Hepatocyte (in vitro differentiated cells): ENCODE measurements at regions not wholly inside any gene's neighbourhood (a gene's known extent, or its start where the extent isn't known, plus 50 kb on each side); places are given as distances from the start of the nearest gene placed in this dataset.
A peak's percentile ranks its signal among the peaks of the same experiment; 100 is the strongest.

Experiments used
- DNase-seq: peaks from one replicate; pipeline ENCODE4 v3.0.0-alpha.2; 2016; ENCODE audit warnings: low spot score
- H2AFZ ChIP-seq: fragments of 200-600 bp; sonication (generic); 2 replicates; pipeline ENCODE4 v1.6.0; 2016; ENCODE audit warnings: antibody characterized with exemption, mild to moderate bottlenecking
- H3K27ac ChIP-seq: fragments of 200-600 bp; sonication (generic); 2 replicates; pipeline ENCODE4 v1.5.1; 2016; ENCODE audit warnings: mild to moderate bottlenecking
- H3K27me3 ChIP-seq: fragments of 200-600 bp; sonication (generic); 2 replicates; pipeline ENCODE4 v1.6.1; 2016
- H3K36me3 ChIP-seq: fragments of 200-600 bp; sonication (generic); replicated peaks from 2 replicates; pipeline ENCODE4 v1.5.1; 2016; ENCODE audit warnings: low read depth; ENCODE audit not compliant: insufficient read depth
- H3K4me1 ChIP-seq: fragments of 200-600 bp; sonication (generic); 2 replicates; pipeline ENCODE4 v1.5.1; 2016; ENCODE audit warnings: mild to moderate bottlenecking, moderate library complexity; ENCODE audit not compliant: insufficient read depth
- H3K4me2 ChIP-seq: fragments of 200-600 bp; sonication (generic); 2 replicates; pipeline ENCODE4 v1.6.0; 2016
- H3K4me3 ChIP-seq: fragments of 200-600 bp; sonication (generic); 2 replicates; pipeline ENCODE4 v1.5.1; 2016; ENCODE audit warnings: mild to moderate bottlenecking
- H3K79me2 ChIP-seq: fragments of 200-600 bp; sonication (generic); 2 replicates; pipeline ENCODE4 v1.6.0; 2017; ENCODE audit warnings: mild to moderate bottlenecking
- H3K9me2 ChIP-seq: fragments of 200-600 bp; sonication (generic); replicated peaks from 2 replicates; pipeline ENCODE4 v1.6.0; 2017; ENCODE audit warnings: mild to moderate bottlenecking; ENCODE audit not compliant: insufficient read depth
- H3K9me3 ChIP-seq: fragments of 200-600 bp; sonication (generic); 2 replicates; pipeline ENCODE4 v1.5.1; 2016; ENCODE audit warnings: low read depth, mild to moderate bottlenecking
- H4K20me1 ChIP-seq: fragments of 200-600 bp; sonication (generic); 2 replicates; pipeline ENCODE4 v1.6.0; 2016; ENCODE audit warnings: mild to moderate bottlenecking; ENCODE audit not compliant: insufficient read depth, poor library complexity, severe bottlenecking
- EZH2 ChIP-seq: fragments of 200-600 bp; sonication (generic); IDR thresholded peaks from 2 replicates; pipeline ENCODE4 v1.6.1; 2016; ENCODE audit warnings: antibody characterized with exemption, mild to moderate bottlenecking, borderline replicate concordance
- EZH2phosphoT487 ChIP-seq: fragments of 200-600 bp; sonication (generic); IDR thresholded peaks from one replicate; pipeline ENCODE4 v1.6.1; 2018; ENCODE audit warnings: antibody characterized with exemption, mild to moderate bottlenecking, low read depth, moderate library complexity; ENCODE audit not compliant: unreplicated experiment, severe bottlenecking
- WGBS: methylation state at CpG from one replicate; pipeline ENCODE4 v1.1.6; 2016; ENCODE audit warnings: low lambda C conversion rate; ENCODE audit errors: missing lambda C conversion rate; 5-methylcytosine and 5-hydroxymethylcytosine counted together
- TF ChIP-seq, protein P1 (sequence below): fragments of 200-600 bp; sonication (generic); IDR thresholded peaks from 2 replicates; pipeline ENCODE4 v1.5.1; 2016; ENCODE audit warnings: antibody characterized with exemption, mild to moderate bottlenecking; ENCODE audit not compliant: poor library complexity

DNA sequence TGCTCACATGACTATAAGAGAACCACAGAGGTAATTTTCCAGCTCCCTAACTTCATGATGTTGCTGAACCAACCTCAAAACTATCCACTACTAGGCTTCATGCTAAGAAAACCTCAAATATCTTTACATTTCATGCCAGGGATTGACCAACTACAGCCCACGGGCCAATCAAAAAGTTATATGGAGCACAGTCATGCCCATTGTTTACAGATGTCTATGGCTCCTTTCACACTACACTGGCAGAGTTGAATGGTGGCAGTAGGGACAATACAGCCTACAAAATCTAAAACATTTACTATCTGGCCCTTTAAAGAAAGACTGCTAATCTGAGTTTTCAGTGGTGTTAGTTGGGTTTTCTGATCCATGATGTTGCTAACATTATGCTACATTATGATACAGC is 154.8 kb downstream of the TM2D1 start:
- no peaks in the 10 kb centered on the region for H4K20me1 ChIP-seq
- no peak overlapping the region for H2AFZ ChIP-seq
- no peaks in the 10 kb centered on the region for H3K27me3 ChIP-seq
- no peak overlapping the region for H3K27ac ChIP-seq
- peaks cover 3% of the 10 kb centered on the region for H3K9me3 ChIP-seq
- 84% methylated on average over 1 of the region's 1 CpG for WGBS
- TF ChIP-seq EZH2 (no peak), EZH2phosphoT487 (no peak)
- TF ChIP-seq, protein P1, sequence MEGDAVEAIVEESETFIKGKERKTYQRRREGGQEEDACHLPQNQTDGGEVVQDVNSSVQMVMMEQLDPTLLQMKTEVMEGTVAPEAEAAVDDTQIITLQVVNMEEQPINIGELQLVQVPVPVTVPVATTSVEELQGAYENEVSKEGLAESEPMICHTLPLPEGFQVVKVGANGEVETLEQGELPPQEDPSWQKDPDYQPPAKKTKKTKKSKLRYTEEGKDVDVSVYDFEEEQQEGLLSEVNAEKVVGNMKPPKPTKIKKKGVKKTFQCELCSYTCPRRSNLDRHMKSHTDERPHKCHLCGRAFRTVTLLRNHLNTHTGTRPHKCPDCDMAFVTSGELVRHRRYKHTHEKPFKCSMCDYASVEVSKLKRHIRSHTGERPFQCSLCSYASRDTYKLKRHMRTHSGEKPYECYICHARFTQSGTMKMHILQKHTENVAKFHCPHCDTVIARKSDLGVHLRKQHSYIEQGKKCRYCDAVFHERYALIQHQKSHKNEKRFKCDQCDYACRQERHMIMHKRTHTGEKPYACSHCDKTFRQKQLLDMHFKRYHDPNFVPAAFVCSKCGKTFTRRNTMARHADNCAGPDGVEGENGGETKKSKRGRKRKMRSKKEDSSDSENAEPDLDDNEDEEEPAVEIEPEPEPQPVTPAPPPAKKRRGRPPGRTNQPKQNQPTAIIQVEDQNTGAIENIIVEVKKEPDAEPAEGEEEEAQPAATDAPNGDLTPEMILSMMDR: no peak
- H3K36me3 ChIP-seq: no peaks in the 10 kb centered on the region
- H3K79me2 ChIP-seq: no peaks in the 10 kb centered on the region
- no peak for DNase-seq
- no peaks in the 10 kb centered on the region for H3K4me1 ChIP-seq
- H3K4me3 ChIP-seq: no peak overlapping the region
- no peak overlapping the region for H3K4me2 ChIP-seq
- no peaks in the 10 kb centered on the region for H3K9me2 ChIP-seq

DNA sequence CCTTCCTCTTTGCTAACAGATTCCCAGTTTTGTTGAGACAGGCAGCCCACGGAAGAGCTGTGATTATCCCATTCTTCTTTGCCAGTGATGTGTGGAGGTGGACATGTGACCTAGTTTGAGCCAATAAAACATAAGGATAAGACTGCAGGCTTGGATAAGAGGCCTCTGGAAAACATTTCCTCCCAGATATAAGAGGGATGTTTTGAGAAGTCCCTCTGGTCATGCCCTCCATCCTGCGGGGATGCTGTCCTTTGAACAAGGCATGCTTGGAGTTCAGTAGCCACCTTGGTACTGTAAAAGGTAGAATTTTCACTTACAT is 155.7 kb downstream of the TM2D1 start:
- Histone ChIP-seq H3K4me1 (no peaks in the 10 kb centered on the region), H3K4me3 (no peak overlapping the region), H4K20me1 (no peaks in the 10 kb centered on the region), H3K27me3 (no peaks in the 10 kb centered on the region), H3K79me2 (no peaks in the 10 kb centered on the region), H3K9me2 (no peaks in the 10 kb centered on the region), H3K4me2 (peak overlapping the region; percentile 20), H3K27ac (peak overlapping the region; percentile 73), H3K36me3 (no peaks in the 10 kb centered on the region), H2AFZ (no peak overlapping the region), H3K9me3 (peaks cover 3% of the 10 kb centered on the region)
- TF ChIP-seq EZH2: no peak
- 40% methylated on average over 2 of the region's 2 CpGs for WGBS
- no peak for DNase-seq

DNA sequence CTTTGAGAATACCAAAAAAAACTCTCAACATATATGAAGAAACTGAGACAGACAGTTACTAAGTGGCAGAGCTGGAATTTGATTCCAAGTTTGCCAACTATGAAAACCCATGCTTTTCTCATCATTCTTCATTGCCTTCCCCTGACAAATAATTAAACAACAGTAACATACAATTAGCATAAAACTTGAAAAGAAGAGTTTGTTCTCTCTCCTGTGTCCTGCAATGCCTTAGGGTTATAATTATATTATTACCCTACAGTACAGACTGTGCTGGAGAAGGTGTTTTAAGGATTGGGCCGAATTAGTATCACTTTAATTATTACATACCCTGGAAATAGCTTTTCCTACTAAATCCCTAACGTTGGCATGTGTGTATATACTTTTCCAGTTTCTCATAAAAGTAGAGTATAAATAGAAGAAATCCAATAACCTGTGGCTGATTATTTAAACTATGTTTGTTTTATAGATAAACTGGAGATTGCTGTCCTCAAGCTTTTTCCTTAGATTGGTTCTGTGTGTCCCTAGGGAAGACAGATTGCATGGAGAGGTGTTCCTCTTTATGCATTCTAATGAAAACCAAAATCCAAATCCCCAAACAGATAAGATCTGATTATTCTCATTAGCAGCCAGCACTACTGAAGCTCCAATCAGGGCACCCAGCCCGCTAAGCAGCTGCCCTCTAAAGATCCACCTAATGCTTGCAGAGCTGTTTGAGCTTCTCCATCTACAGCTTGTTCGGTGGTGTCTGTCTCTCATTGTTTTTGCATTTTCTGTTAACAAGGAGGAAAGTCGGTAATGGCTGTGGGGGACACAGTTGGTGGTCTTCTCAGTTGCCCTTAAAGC is 156.3 kb downstream of the TM2D1 start:
- H3K9me2 ChIP-seq: no peaks in the 10 kb centered on the region
- H3K27ac ChIP-seq: peak overlapping the region; percentile 73
- no peak overlapping the region for H2AFZ ChIP-seq
- TF ChIP-seq, protein P1: no peak
- TF ChIP-seq EZH2phosphoT487: no peak
- no peak for TF ChIP-seq EZH2
- no peak for DNase-seq
- WGBS: 45% methylated on average over 5 of the region's 5 CpGs
- H3K9me3 ChIP-seq: peaks cover 3% of the 10 kb centered on the region
- no peaks in the 10 kb centered on the region for H3K36me3 ChIP-seq
- H3K4me1 ChIP-seq: no peaks in the 10 kb centered on the region
- H3K79me2 ChIP-seq: no peaks in the 10 kb centered on the region
- no peaks in the 10 kb centered on the region for H4K20me1 ChIP-seq
- H3K27me3 ChIP-seq: no peaks in the 10 kb centered on the region
- H3K4me2 ChIP-seq: peak overlapping the region; percentile 20
- no peak overlapping the region for H3K4me3 ChIP-seq

DNA sequence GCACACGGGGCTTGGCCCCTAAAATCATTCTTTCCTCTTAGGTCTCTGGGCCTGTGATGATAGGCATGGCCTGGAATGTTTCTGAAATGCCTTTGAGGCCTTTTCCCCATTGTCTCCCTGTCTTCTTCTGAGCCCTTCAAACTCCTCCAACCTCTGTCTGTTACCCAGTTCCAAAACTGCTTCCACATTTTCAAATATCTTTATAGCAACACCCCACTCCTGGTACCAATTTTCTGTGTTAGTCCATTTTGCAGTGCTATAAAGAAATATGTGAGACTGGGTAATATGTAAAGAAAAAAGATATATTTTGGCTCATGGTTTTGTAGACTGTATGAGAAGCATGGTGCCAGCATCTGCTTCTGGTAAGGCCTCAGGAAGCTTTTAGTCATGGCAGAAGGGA is 158.8 kb downstream of the TM2D1 start:
- Histone ChIP-seq H3K4me3 (no peak overlapping the region), H3K4me1 (no peaks in the 10 kb centered on the region), H3K27me3 (no peaks in the 10 kb centered on the region), H3K9me2 (no peaks in the 10 kb centered on the region), H3K9me3 (peaks cover 3% of the 10 kb centered on the region), H2AFZ (no peak overlapping the region), H3K4me2 (no peak overlapping the region), H4K20me1 (no peaks in the 10 kb centered on the region), H3K27ac (no peak overlapping the region), H3K36me3 (no peaks in the 10 kb centered on the region), H3K79me2 (no peaks in the 10 kb centered on the region)
- no peak for DNase-seq
- WGBS: 77% methylated on average over 1 of the region's 1 CpG
- TF ChIP-seq EZH2: no peak
- TF ChIP-seq, protein P1: no peak
- TF ChIP-seq EZH2phosphoT487: no peak
